Osteocyte (in vitro differentiated cells): ENCODE measurements at regions not wholly inside any gene's neighbourhood (a gene's known extent, or its start where the extent isn't known, plus 50 kb on each side); places are given as distances from the start of the nearest gene placed in this dataset.

Source experiments
- DNase-seq: peaks from one replicate; pipeline ENCODE4 v3.0.0; 2021; ENCODE audit warnings: mixed read lengths; ENCODE audit not compliant: unreplicated experiment; ENCODE audit errors: extremely low spot score
- H3K27ac Mint-ChIP-seq: one replicate; pipeline ENCODE4 v1.8.0; 2021; ENCODE audit warnings: mild to moderate bottlenecking, mixed read lengths; ENCODE audit not compliant: unreplicated experiment
- H3K27me3 Mint-ChIP-seq: one replicate; pipeline ENCODE4 v1.8.0; 2021; ENCODE audit warnings: mixed read lengths; ENCODE audit not compliant: unreplicated experiment
- H3K36me3 Mint-ChIP-seq: one replicate; pipeline ENCODE4 v1.8.0; 2021; ENCODE audit warnings: mixed read lengths; ENCODE audit not compliant: unreplicated experiment
- H3K4me1 Mint-ChIP-seq: one replicate; pipeline ENCODE4 v1.8.0; 2021; ENCODE audit warnings: mixed read lengths; ENCODE audit not compliant: unreplicated experiment
- H3K4me3 Mint-ChIP-seq: one replicate; pipeline ENCODE4 v1.8.0; 2021; ENCODE audit warnings: mild to moderate bottlenecking, moderate library complexity, mixed read lengths; ENCODE audit not compliant: unreplicated experiment
- H3K9me3 Mint-ChIP-seq: one replicate; pipeline ENCODE4 v1.8.0; 2021; ENCODE audit warnings: mixed read lengths; ENCODE audit not compliant: unreplicated experiment
- TF ChIP-seq, protein P1 (sequence below): fragments of 200-600 bp; sonication (generic); IDR thresholded peaks from 2 replicates; pipeline ENCODE4 v1.5.0; 2021; ENCODE audit warnings: antibody characterized with exemption, mild to moderate bottlenecking, moderate library complexity

DNA sequence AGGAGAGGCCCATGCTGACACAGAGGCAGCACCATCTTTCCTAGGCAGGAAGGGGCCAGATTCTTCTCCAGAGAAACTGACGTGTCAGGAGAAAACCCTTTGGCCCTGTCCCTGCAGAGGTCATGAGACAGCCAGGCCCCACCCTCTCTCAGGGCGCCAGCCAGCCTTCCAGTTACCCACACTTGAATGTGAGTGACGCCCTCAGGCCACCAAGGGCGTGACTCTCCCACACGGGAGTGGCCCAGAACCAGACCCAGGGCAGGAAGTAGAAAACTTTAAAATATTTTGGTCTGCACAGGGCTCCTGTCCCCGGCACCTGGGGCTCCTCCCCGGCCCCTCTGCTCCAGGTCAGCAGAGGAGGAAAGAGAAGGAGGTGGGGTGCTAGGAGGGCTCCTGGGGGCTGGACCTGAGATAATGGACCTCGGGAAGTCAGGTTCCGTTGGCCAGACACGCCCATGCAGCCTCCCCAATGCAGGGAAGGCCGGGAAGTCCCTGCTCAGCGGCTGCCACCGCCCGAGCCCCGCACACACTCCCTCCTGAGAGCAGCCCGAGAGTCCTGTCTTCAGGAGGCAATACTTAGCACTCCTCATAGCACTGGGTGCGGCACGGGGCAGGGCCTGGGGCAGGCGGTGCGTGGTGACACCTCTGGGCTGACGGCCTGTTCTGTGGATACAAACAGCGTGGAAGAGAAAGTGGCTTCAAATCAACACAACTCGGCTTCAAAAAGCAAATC is 67.0 kb upstream of the CFAP46 start:
- H3K36me3 Mint-ChIP-seq, result no peaks in the 10 kb centered on the region
- DNase-seq, result no peak
- H3K27me3 Mint-ChIP-seq, result no peaks in the 10 kb centered on the region
- TF ChIP-seq, protein P1, sequence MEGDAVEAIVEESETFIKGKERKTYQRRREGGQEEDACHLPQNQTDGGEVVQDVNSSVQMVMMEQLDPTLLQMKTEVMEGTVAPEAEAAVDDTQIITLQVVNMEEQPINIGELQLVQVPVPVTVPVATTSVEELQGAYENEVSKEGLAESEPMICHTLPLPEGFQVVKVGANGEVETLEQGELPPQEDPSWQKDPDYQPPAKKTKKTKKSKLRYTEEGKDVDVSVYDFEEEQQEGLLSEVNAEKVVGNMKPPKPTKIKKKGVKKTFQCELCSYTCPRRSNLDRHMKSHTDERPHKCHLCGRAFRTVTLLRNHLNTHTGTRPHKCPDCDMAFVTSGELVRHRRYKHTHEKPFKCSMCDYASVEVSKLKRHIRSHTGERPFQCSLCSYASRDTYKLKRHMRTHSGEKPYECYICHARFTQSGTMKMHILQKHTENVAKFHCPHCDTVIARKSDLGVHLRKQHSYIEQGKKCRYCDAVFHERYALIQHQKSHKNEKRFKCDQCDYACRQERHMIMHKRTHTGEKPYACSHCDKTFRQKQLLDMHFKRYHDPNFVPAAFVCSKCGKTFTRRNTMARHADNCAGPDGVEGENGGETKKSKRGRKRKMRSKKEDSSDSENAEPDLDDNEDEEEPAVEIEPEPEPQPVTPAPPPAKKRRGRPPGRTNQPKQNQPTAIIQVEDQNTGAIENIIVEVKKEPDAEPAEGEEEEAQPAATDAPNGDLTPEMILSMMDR, result no peak
- H3K27ac Mint-ChIP-seq, result no peak overlapping the region
- no peak overlapping the region for H3K4me3 Mint-ChIP-seq
- H3K4me1 Mint-ChIP-seq, result no peaks in the 10 kb centered on the region
- H3K9me3 Mint-ChIP-seq, result no peaks in the 10 kb centered on the region

DNA sequence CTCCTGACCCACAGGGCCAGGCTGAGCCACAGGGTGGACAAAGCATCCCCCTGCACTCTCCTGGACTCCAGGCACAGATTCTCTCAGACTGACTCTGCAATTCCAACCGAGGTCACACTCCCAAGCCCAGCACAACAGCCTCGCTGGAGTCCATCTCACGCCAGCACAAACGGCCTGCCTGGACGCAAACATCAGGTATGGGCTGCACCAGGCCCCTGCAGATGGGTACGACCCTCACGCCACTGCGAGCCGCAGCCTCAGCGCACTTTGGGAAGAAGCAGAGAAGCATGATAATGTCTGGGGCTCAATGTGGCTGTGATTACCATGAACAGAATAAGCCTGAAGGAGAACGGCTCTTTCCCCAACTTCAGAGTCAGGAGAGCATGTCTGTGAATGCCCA is 66.4 kb upstream of the CFAP46 start:
- H3K36me3 Mint-ChIP-seq, result no peaks in the 10 kb centered on the region
- no peak for DNase-seq
- no peaks in the 10 kb centered on the region for H3K4me1 Mint-ChIP-seq
- no peaks in the 10 kb centered on the region for H3K27me3 Mint-ChIP-seq
- TF ChIP-seq, protein P1, result no peak
- no peaks in the 10 kb centered on the region for H3K9me3 Mint-ChIP-seq
- no peak overlapping the region for H3K4me3 Mint-ChIP-seq
- no peak overlapping the region for H3K27ac Mint-ChIP-seq

DNA sequence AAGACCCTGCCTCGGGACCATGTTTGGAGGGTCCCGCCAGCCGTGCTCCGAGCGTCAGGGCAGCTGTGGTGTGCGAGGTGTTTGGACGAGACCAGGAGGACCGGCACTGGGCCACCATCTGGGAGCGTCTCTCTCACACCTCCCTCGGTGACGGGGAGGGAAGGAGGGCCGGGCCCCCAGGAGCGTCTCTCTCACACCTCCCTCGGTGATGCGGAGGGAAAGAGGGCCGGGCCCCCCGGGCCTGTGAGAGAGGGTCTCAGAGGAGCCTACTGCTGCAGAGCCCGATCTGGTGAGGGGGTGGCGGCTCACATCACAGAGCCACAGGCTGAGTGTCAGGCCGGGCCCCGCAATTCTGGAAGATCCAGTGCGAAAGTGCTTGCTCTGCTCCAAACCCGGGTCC is 65.8 kb upstream of the CFAP46 start:
- Mint-ChIP-seq H3K27ac (no peak overlapping the region), H3K27me3 (no peaks in the 10 kb centered on the region), H3K4me1 (no peaks in the 10 kb centered on the region), H3K36me3 (no peaks in the 10 kb centered on the region), H3K9me3 (no peaks in the 10 kb centered on the region), H3K4me3 (no peak overlapping the region)
- TF ChIP-seq, protein P1, result no peak
- no peak for DNase-seq

DNA sequence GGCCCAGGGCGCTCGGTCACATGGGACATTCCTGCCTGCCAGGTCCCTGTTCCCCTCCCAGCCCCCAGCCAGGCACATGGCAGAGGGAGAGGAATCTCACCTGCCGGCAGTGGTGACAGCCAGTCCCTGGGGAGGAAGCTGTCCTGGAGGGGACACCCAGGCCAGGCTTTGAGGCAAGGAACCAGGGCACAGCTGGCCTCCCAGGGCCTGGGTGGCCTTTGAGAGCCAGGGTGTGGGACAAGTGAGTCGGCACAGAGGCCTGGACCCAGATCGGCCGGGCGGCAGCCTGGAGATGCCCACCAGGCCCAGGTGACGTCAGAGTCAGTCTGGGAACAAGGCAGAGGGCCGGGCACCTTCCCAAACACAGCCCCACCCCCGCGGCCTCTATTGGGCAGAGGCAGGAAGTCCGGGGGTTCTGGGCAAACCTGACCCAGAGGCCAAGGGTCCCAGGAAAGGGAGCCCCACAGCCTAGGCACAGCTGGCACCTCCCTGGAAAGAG is 65.0 kb upstream of the CFAP46 start:
- TF ChIP-seq, protein P1, result no peak
- Mint-ChIP-seq H3K27me3 (no peaks in the 10 kb centered on the region), H3K27ac (no peak overlapping the region), H3K4me1 (no peaks in the 10 kb centered on the region), H3K36me3 (no peaks in the 10 kb centered on the region), H3K4me3 (no peak overlapping the region), H3K9me3 (no peaks in the 10 kb centered on the region)
- no peak for DNase-seq

DNA sequence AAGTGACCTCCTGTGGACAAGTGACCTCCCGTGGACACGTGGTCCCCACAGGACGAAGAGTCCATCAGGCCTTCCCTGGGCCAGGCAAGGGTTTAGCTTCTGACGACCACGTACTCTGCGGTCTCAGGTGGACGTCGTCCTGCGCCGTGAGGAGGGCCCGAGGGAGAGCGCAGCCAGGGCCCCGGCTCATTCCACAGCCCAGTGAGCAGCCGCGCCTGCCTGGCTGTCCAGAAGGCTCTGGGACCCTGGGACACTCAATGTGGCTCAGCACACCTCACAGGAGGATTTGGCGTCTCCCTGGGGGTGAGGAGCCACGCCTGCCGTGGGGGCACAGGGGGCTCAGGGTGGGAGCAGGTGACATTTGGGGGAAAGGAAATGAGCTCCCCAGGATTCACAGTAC is 64.4 kb upstream of the CFAP46 start:
- TF ChIP-seq, protein P1, result no peak
- Mint-ChIP-seq H3K4me3 (no peak overlapping the region), H3K9me3 (no peaks in the 10 kb centered on the region), H3K36me3 (no peaks in the 10 kb centered on the region), H3K4me1 (no peaks in the 10 kb centered on the region), H3K27ac (no peak overlapping the region), H3K27me3 (no peaks in the 10 kb centered on the region)
- no peak for DNase-seq
